Stomach (tissue), 4 donors: ENCODE measurements at regions not wholly inside any gene's neighbourhood (a gene's known extent, or its start where the extent isn't known, plus 50 kb on each side); places are given as distances from the start of the nearest gene placed in this dataset.

Source experiments
- EP300 ChIP-seq: sonication (generic); formaldehyde crosslinking; IDR thresholded peaks from one replicate; pipeline ENCODE4 v1.6.1; 2017; ENCODE audit warnings: antibody characterized with exemption
- POLR2A ChIP-seq, 4 donors: fragments of 450-650 bp; IDR thresholded peaks; one replicate each; pipeline ENCODE4 v1.6.1; 2016; ENCODE audit warnings: antibody characterized with exemption in 4 of 4, control low read depth in 2 of 4, mild to moderate bottlenecking in 1 of 4, moderate library complexity in 1 of 4
- POLR2AphosphoS5 ChIP-seq, 3 donors: sonication (generic); formaldehyde crosslinking; IDR thresholded peaks; one replicate each; pipeline ENCODE4 v1.6.1; 2016; ENCODE audit warnings: antibody characterized with exemption in 3 of 3
- TF ChIP-seq, protein P1 (sequence below), 7 experiments: fragments of 450-650 bp in 4 of 7; fragments of 200-600 bp in 3 of 7; sonication (generic) in 3 of 7; IDR thresholded peaks; one replicate each; pipeline ENCODE4 v1.5.1; 2016 to 2019; ENCODE audit warnings: antibody characterized with exemption in 7 of 7, control low read depth in 2 of 7, mild to moderate bottlenecking in 1 of 7

DNA sequence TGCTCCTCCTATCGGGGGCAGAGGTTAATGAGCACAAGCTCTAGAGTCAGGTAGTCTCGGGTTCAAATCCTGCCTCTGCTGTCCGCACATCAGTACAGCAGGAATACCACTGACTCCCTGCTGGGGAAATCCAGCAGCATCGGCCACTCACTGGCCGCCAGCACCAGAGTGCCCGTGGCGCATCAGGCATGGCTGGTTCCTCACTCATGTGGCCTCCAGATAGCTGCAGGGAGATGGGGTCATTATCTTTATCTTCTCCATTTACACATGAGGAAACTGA lies 137.6 kb upstream of the COL5A1 start:
- TF ChIP-seq, protein P1, sequence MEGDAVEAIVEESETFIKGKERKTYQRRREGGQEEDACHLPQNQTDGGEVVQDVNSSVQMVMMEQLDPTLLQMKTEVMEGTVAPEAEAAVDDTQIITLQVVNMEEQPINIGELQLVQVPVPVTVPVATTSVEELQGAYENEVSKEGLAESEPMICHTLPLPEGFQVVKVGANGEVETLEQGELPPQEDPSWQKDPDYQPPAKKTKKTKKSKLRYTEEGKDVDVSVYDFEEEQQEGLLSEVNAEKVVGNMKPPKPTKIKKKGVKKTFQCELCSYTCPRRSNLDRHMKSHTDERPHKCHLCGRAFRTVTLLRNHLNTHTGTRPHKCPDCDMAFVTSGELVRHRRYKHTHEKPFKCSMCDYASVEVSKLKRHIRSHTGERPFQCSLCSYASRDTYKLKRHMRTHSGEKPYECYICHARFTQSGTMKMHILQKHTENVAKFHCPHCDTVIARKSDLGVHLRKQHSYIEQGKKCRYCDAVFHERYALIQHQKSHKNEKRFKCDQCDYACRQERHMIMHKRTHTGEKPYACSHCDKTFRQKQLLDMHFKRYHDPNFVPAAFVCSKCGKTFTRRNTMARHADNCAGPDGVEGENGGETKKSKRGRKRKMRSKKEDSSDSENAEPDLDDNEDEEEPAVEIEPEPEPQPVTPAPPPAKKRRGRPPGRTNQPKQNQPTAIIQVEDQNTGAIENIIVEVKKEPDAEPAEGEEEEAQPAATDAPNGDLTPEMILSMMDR (IDR thresholded peaks at IDR 0.05) = no peak
- TF ChIP-seq POLR2AphosphoS5 (IDR thresholded peaks at IDR 0.05) (no peak), POLR2A (IDR thresholded peaks at IDR 0.05) (no peak), EP300 (no peak)
